Fibroblast of pulmonary artery (primary cell): ENCODE measurements at regions not wholly inside any gene's neighbourhood (a gene's known extent, or its start where the extent isn't known, plus 50 kb on each side); places are given as distances from the start of the nearest gene placed in this dataset.

Experiments used
- DNase-seq: peaks from one replicate; pipeline ENCODE4 v3.0.0-alpha.2; 2010; ENCODE audit warnings: low read depth
- H3K4me3 ChIP-seq: replicated peaks from 2 replicates; pipeline ENCODE4 v1.5.1; 2011; ENCODE audit warnings: low read depth, mild to moderate bottlenecking, control low read depth, low read length, moderate library complexity
- CTCF ChIP-seq: IDR thresholded peaks from 2 replicates; pipeline ENCODE4 v1.5.1; 2011; ENCODE audit warnings: mild to moderate bottlenecking, control low read depth, low read length, inconsistent platforms; ENCODE audit errors: missing control alignments

GRCh38 chr11:69944146-69944795, 125.1 kb upstream of the FGF3 start:
- DNase-seq, result no peak
- TF ChIP-seq CTCF, result no peak
- no peak overlapping the region for H3K4me3 ChIP-seq

GRCh38 chr11:69945157-69945556, 125.9 kb upstream of the FGF3 start:
- no peak for DNase-seq
- H3K4me3 ChIP-seq, result no peak overlapping the region
- no peak for TF ChIP-seq CTCF

GRCh38 chr11:69947059-69947792, 128.0 kb upstream of the FGF3 start:
- H3K4me3 ChIP-seq, result no peak overlapping the region
- no peak for TF ChIP-seq CTCF
- DNase-seq, result no peak

GRCh38 chr11:69947793-69948255, 128.6 kb upstream of the FGF3 start:
- DNase-seq, result no peak
- TF ChIP-seq CTCF, result no peak
- no peak overlapping the region for H3K4me3 ChIP-seq

- no peak for DNase-seq
- H3K4me3 ChIP-seq, result no peak overlapping the region
- no peak for TF ChIP-seq CTCF
These were observed 129.3 kb upstream of the FGF3 start for GRCh38 chr11:69948256-69949141.

GRCh38 chr11:69949327-69949726, 128.8 kb upstream of the ANO1 start:
- peak; percentile 69 for DNase-seq
- no peak overlapping the region for H3K4me3 ChIP-seq
- TF ChIP-seq CTCF, result no peak
